ENCODE measurements at regions not wholly inside any gene's neighbourhood (a gene's known extent, or its start where the extent isn't known, plus 50 kb on each side); places are given as distances from the start of the nearest gene placed in this dataset.

DNA sequence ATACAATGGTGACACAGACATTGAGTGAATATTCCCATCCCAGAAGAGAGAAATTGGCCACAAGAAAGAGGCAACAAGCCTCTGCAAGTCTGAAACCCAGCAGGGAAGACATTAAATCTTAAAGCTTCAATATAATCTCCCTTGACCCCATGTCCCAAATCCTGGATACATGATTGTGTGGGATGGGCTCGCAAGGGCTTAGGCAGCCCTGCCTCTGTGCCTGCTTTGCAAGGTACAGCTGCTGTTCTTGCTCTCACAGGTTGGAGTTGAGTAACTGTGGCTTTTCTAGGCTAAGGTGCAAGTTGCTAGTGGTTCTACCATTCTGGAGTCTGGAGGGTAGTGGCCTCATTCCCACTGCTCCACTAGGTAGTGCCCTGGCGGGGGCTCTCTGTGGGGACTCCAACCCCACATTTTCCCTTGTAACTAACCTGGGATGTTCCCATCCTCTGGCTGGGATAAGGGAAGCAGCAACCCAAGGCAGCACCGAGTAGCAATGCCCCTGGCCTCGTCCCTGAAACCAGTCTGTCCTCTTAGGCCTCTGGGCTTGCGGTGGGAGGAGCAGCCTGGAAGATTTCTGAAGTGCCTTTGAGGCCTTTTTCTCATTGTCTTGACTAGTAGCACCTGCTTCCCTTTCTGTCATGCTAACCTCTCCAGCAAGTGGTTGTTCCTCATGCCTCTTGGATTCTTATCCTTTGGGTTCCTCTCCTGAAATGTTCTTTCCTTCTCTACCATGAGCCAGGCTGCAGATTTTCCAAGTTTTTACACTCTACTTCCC is 90.0 kb downstream of the FAM174B start:
- TF ChIP-seq, protein P1, sequence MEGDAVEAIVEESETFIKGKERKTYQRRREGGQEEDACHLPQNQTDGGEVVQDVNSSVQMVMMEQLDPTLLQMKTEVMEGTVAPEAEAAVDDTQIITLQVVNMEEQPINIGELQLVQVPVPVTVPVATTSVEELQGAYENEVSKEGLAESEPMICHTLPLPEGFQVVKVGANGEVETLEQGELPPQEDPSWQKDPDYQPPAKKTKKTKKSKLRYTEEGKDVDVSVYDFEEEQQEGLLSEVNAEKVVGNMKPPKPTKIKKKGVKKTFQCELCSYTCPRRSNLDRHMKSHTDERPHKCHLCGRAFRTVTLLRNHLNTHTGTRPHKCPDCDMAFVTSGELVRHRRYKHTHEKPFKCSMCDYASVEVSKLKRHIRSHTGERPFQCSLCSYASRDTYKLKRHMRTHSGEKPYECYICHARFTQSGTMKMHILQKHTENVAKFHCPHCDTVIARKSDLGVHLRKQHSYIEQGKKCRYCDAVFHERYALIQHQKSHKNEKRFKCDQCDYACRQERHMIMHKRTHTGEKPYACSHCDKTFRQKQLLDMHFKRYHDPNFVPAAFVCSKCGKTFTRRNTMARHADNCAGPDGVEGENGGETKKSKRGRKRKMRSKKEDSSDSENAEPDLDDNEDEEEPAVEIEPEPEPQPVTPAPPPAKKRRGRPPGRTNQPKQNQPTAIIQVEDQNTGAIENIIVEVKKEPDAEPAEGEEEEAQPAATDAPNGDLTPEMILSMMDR (IDR thresholded peaks at IDR 0.05; ENCODE audit: control insufficient read depth, extremely low read depth, insufficient read depth), result no peak
- no peak overlapping the region for H3K4me3 ChIP-seq (ENCODE audit: low read depth, low read length)
- DNase-seq (ENCODE audit: low read depth), result no peak

- DNase-seq (ENCODE audit: low read depth), result no peak
- H3K4me3 ChIP-seq (ENCODE audit: low read depth, low read length), result no peak overlapping the region
- TF ChIP-seq, protein P1 (IDR thresholded peaks at IDR 0.05; ENCODE audit: control insufficient read depth, extremely low read depth, insufficient read depth), result no peak
Measured at GRCh38 chr15:92561754-92562153, 93.8 kb downstream of the FAM174B start.

- TF ChIP-seq, protein P1 (IDR thresholded peaks at IDR 0.05; ENCODE audit: control insufficient read depth, extremely low read depth, insufficient read depth), result no peak
- H3K4me3 ChIP-seq (ENCODE audit: low read depth, low read length), result no peak overlapping the region
- no peak for DNase-seq (ENCODE audit: low read depth)
Measured at GRCh38 chr15:92553317-92553716, 102.3 kb downstream of the FAM174B start.

GRCh38 chr15:92545996-92546395 is 109.6 kb downstream of the FAM174B start:
- no peak for DNase-seq (ENCODE audit: low read depth)
- TF ChIP-seq, protein P1 (IDR thresholded peaks at IDR 0.05; ENCODE audit: control insufficient read depth, extremely low read depth, insufficient read depth), result no peak
- H3K4me3 ChIP-seq (ENCODE audit: low read depth, low read length), result no peak overlapping the region

- H3K4me3 ChIP-seq (ENCODE audit: low read depth, low read length), result no peak overlapping the region
- no peak for DNase-seq (ENCODE audit: low read depth)
- TF ChIP-seq, protein P1 (IDR thresholded peaks at IDR 0.05; ENCODE audit: control insufficient read depth, extremely low read depth, insufficient read depth), result no peak
Measured at GRCh38 chr15:92541291-92542200, 114.0 kb downstream of the FAM174B start.

DNA sequence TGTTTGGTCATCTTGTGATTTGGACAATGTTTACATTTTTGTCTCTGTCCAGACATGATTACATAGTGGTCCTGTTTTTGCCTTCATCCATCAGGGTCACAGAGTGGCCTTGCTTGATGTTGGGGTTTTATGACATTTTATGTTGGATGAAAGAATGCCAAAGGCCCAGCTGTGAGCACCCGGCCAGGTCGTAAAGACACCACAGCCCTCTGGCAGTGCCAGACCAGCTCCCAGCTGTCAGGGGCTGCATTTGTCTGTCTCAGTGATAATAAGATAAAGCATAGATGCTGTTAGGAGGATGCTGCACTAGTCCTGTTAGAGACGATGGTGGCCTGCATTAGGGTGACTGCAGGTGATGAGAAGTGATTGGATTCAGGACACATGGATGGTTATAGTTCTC is 117.5 kb downstream of the FAM174B start:
- H3K4me3 ChIP-seq (ENCODE audit: low read depth, low read length), result no peak overlapping the region
- TF ChIP-seq, protein P1 (IDR thresholded peaks at IDR 0.05; ENCODE audit: control insufficient read depth, extremely low read depth, insufficient read depth), result no peak
- no peak for DNase-seq (ENCODE audit: low read depth)
